SK-N-SH (cell line): ENCODE measurements at regions not wholly inside any gene's neighbourhood (a gene's known extent, or its start where the extent isn't known, plus 50 kb on each side); places are given as distances from the start of the nearest gene placed in this dataset.

Experiments
- CTCF ChIA-PET: fragments of 300-600, 350-600 bp; formaldehyde crosslinking; extraction: SDS; loops from one replicate; lab custom pipeline; 2021; lab: Yijun Ruan, JAX
- POLR2A ChIA-PET: fragments of 350-600 bp; sonication (Branson Sonifier 250); formaldehyde crosslinking; extraction: SDS; loops from one replicate; lab custom pipeline; 2020; ENCODE audit warnings: antibody characterized with exemption, inconsistent platforms; lab: Yijun Ruan, JAX
- DNase-seq: peaks from one replicate; pipeline ENCODE4 v3.0.0; 2012
- H2AFZ ChIP-seq: fragments of 200-600 bp; sonication (generic); 2 replicates; pipeline ENCODE4 v1.8.1; 2016; ENCODE audit warnings: antibody characterized with exemption, mild to moderate bottlenecking, low read depth
- H3F3A ChIP-seq: fragments of 200-600 bp; sonication (generic); replicated peaks from 2 replicates; pipeline ENCODE3; 2016; ENCODE audit warnings: antibody characterized with exemption, mild to moderate bottlenecking; ENCODE audit not compliant: insufficient read depth
- H3K27ac ChIP-seq, 2 experiments: fragments of 200-500 bp in 1 of 2; fragments of 200-600 bp in 1 of 2; sonication (Bioruptor generic) in 1 of 2; sonication (generic), shearing (Covaris generic) in 1 of 2; 2 replicates each; pipeline versions ENCODE4 v1.5.1 to v1.6.1; 2014 to 2016; ENCODE audit warnings: low read depth in 2 of 2, inconsistent platforms in 1 of 2, low read length in 1 of 2, mild to moderate bottlenecking in 1 of 2, mixed read lengths in 1 of 2
- H3K27me3 ChIP-seq: fragments of 200-600 bp; sonication (generic), shearing (Covaris generic); 2 replicates; pipeline ENCODE4 v1.6.1; 2016; ENCODE audit warnings: mixed run types; ENCODE audit not compliant: insufficient read depth
- H3K36me3 ChIP-seq, 2 experiments: fragments of 200-500 bp in 1 of 2; fragments of 200-600 bp in 1 of 2; sonication (Bioruptor generic) in 1 of 2; sonication (generic) in 1 of 2; replicated peaks in 1 of 2; 2 replicates each; pipeline versions ENCODE3 to v1.5.1; 2014 to 2016; ENCODE audit warnings: low read length in 1 of 2, mild to moderate bottlenecking in 1 of 2; ENCODE audit not compliant: insufficient read depth in 2 of 2, control insufficient read depth in 1 of 2
- H3K4me1 ChIP-seq, 2 experiments: fragments of 200-500 bp in 1 of 2; fragments of 200-600 bp in 1 of 2; sonication (Bioruptor generic) in 1 of 2; sonication (generic), shearing (Covaris generic) in 1 of 2; 2 replicates each; pipeline versions ENCODE4 v1.5.1 to v1.6.1; 2014 to 2016; ENCODE audit warnings: low read depth in 1 of 2, low read length in 1 of 2, mixed run types in 1 of 2; ENCODE audit not compliant: insufficient read depth in 2 of 2, control insufficient read depth in 1 of 2
- H3K4me2 ChIP-seq: fragments of 200-600 bp; sonication (generic), shearing (Covaris generic); 2 replicates; pipeline ENCODE4 v1.6.1; 2017; ENCODE audit warnings: mixed run types
- H3K4me3 ChIP-seq, 2 experiments: fragments of 200-500 bp in 1 of 2; fragments of 200-600 bp in 1 of 2; sonication (Bioruptor generic) in 1 of 2; sonication (generic), shearing (Covaris generic) in 1 of 2; 2 replicates each; pipeline versions ENCODE4 v1.5.1 to v1.8.1; 2014 to 2016; ENCODE audit warnings: low read depth in 2 of 2, inconsistent platforms in 1 of 2, low read length in 1 of 2, mild to moderate bottlenecking in 1 of 2, mixed read lengths in 1 of 2, moderate library complexity in 1 of 2
- H3K79me2 ChIP-seq: fragments of 200-600 bp; sonication (generic); 2 replicates; pipeline ENCODE4 v1.8.1; 2017; ENCODE audit warnings: mild to moderate bottlenecking; ENCODE audit not compliant: insufficient read depth
- H3K9ac ChIP-seq: fragments of 200-600 bp; sonication (generic); 2 replicates; pipeline ENCODE4 v1.6.1; 2017; ENCODE audit warnings: mixed run types
- H3K9me2 ChIP-seq: fragments of 200-600 bp; sonication (generic); 2 replicates; pipeline ENCODE4 v1.6.1; 2017; ENCODE audit warnings: mixed run types
- H3K9me3 ChIP-seq: fragments of 200-600 bp; sonication (generic); 2 replicates; pipeline ENCODE4 v1.6.1; 2017; ENCODE audit warnings: mixed run types, mild to moderate bottlenecking, moderate library complexity
- H4K20me1 ChIP-seq: fragments of 200-600 bp; sonication (generic); 2 replicates; pipeline ENCODE4 v1.6.1; 2017; ENCODE audit warnings: mild to moderate bottlenecking, mixed run types; ENCODE audit not compliant: insufficient read depth
- CHD2 ChIP-seq: fragments of 150-350 bp; IDR thresholded peaks from 2 replicates; pipeline ENCODE4 v1.6.1; 2018; ENCODE audit warnings: low read length; ENCODE audit not compliant: partially characterized antibody
- EP300 ChIP-seq, 2 experiments: IDR thresholded peaks; 2 replicates each; pipeline versions ENCODE4 v1.4.0 to v1.6.1; 2012; ENCODE audit warnings: borderline replicate concordance in 1 of 2, low read depth in 1 of 2, low read length in 1 of 2
- EZH2phosphoT487 ChIP-seq: fragments of 200-600 bp; sonication (generic); IDR thresholded peaks from 2 replicates; pipeline ENCODE4 v1.6.1; 2017; ENCODE audit warnings: low read depth, mixed run types, mild to moderate bottlenecking, antibody characterized with exemption, moderate library complexity, borderline replicate concordance
- FOXJ3 ChIP-seq: sonication (generic); formaldehyde crosslinking; IDR thresholded peaks from 2 replicates; pipeline ENCODE4 v1.5.1; 2020; ENCODE audit warnings: mild to moderate bottlenecking, missing genetic modification reagents
- FOXM1 ChIP-seq: IDR thresholded peaks from 2 replicates; pipeline ENCODE4 v1.4.0; 2012; ENCODE audit warnings: low read depth, mild to moderate bottlenecking
- GATA2 ChIP-seq: sonication (generic); formaldehyde crosslinking; IDR thresholded peaks from 2 replicates; pipeline ENCODE4 v1.5.0; 2020; ENCODE audit warnings: mild to moderate bottlenecking, missing genetic modification reagents
- IRF3 ChIP-seq: fragments of 150-350 bp; IDR thresholded peaks from 2 replicates; pipeline ENCODE4 v1.6.1; 2016; ENCODE audit warnings: mild to moderate bottlenecking, low read depth, low read length
- MAX ChIP-seq: IDR thresholded peaks from 2 replicates; pipeline ENCODE4 v1.4.0; 2012; ENCODE audit warnings: low read depth
- MEF2A ChIP-seq: IDR thresholded peaks from 2 replicates; pipeline ENCODE4 v1.4.0; 2012; ENCODE audit warnings: low read depth, borderline replicate concordance
- NRF1 ChIP-seq: IDR thresholded peaks from 2 replicates; pipeline ENCODE4 v1.6.1; 2012; ENCODE audit warnings: low read depth, mild to moderate bottlenecking, low read length
- RCOR1 ChIP-seq: fragments of 150-350 bp; IDR thresholded peaks from 2 replicates; pipeline ENCODE4 v1.6.1; 2017; ENCODE audit warnings: antibody characterized with exemption, low read length
- RXRA ChIP-seq: IDR thresholded peaks from 2 replicates; pipeline ENCODE4 v1.4.0; 2012; ENCODE audit warnings: low read depth, mild to moderate bottlenecking, borderline replicate concordance
- TAF1 ChIP-seq: IDR thresholded peaks from 2 replicates; pipeline ENCODE4 v1.6.1; 2012; ENCODE audit warnings: low read depth, mild to moderate bottlenecking, low read length, moderate library complexity, borderline replicate concordance
- USF1 ChIP-seq: IDR thresholded peaks from 2 replicates; pipeline ENCODE4 v1.4.0; 2012; ENCODE audit warnings: low read depth, borderline replicate concordance
- YY1 ChIP-seq: IDR thresholded peaks from 2 replicates; pipeline ENCODE4 v1.4.0; 2012; ENCODE audit warnings: low read depth, mild to moderate bottlenecking
- ZBTB33 ChIP-seq: IDR thresholded peaks from 2 replicates; pipeline ENCODE4 v1.4.0; 2012; ENCODE audit warnings: low read depth, borderline replicate concordance
- WGBS: methylation state at CpG from one replicate; pipeline ENCODE4 v1.1.6; 2017; ENCODE audit warnings: low lambda C conversion rate; 5-methylcytosine and 5-hydroxymethylcytosine counted together

GRCh38 chr1:199399996-199400724 lies 627.4 kb upstream of the NR5A2 start:
- POLR2A ChIA-PET: no interaction called here
- Histone ChIP-seq H3K4me2 (no peak overlapping the region), H3K9ac (no peak overlapping the region), H4K20me1 (no peaks in the 10 kb centered on the region), H3K4me3 (no peak overlapping the region), H3K9me3 (no peaks in the 10 kb centered on the region), H2AFZ (no peak overlapping the region), H3K27ac (no peak overlapping the region), H3F3A (peaks cover 11% of the 10 kb centered on the region), H3K79me2 (no peaks in the 10 kb centered on the region), H3K4me1 (peaks cover 13 to 25% of the 10 kb centered on the region in 2 experiments; a peak in 2 of 4 replicates), H3K9me2 (no peaks in the 10 kb centered on the region), H3K36me3 (no peaks in the 10 kb centered on the region), H3K27me3 (no peaks in the 10 kb centered on the region)
- 65% methylated on average over 3 of the region's 3 CpGs for WGBS
- TF ChIP-seq USF1 (no peak), RXRA (no peak), TAF1 (no peak), FOXJ3 (CRISPR knock-in tag) (no peak), NRF1 (no peak), EP300 (IDR thresholded peaks at IDR 0.05; ENCODE audit: borderline replicate concordance in 1 of 2, low read depth in 1 of 2, low read length in 1 of 2) (no peak), EZH2phosphoT487 (no peak), MAX (no peak), YY1 (no peak), FOXM1 (no peak), IRF3 (no peak), ZBTB33 (no peak), CHD2 (no peak), RCOR1 (no peak), GATA2 (CRISPR knock-in tag) (no peak), MEF2A (no peak)
- CTCF ChIA-PET: no interaction called here
- DNase-seq: no peak
